GM11168 (cell line): ENCODE measurements at regions not wholly inside any gene's neighbourhood (a gene's known extent, or its start where the extent isn't known, plus 50 kb on each side); places are given as distances from the start of the nearest gene placed in this dataset.
"Not testable (repeated sequence)": the region's sequence is repeated elsewhere in the genome, so short reads cannot be mapped to it uniquely, and the experiment has no call there.

Experiments used
- in situ Hi-C: fragments of 300-500 bp; cut with MboI; formaldehyde crosslinking; loops from one replicate; pipeline ENCODE4 v1.12.0; 2022; ENCODE audit warnings: low sequenced_read_pairs; ENCODE audit not compliant: unreplicated experiment

DNA sequence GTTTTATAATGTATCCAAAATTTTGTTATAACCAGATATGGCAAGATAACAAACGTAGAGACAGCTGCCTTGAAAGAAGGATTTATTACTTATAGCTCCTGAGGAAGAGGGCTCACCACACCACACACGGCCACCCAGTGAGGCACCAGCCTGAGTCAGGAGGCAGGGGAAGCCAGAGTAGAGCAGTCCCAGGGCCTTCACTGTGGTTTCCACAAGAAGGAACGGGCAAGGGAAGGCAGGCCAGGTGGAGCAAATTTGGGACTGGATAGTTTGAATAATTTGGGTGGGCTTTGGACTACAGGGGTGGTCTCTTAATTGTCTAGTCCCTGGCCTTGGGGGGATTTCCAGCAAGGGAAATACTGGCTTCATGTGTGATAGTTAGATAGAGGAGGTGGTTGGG, 72.5 kb downstream of the RRAGC start:
- in situ Hi-C loops = no loop called here

DNA sequence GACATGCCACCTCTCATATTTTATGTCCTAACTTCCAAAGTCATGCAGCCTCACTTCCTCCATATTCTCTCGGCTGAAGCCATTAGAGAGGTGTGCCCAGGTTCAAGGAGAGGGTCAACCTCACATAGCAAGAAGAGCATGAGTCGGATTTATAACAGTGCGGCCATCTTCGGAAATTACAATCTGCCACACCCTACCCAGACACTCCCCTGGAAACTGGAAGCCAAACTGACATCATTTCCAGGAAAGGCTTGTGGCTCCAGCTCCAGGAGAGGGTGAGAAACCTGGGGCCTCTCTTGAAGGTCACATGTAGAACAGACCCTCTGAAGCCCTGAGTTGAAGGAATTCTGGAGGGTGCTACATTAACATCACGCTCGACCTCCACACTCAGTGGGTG, 73.5 kb downstream of the RRAGC start:
- in situ Hi-C loops = no loop called here

DNA sequence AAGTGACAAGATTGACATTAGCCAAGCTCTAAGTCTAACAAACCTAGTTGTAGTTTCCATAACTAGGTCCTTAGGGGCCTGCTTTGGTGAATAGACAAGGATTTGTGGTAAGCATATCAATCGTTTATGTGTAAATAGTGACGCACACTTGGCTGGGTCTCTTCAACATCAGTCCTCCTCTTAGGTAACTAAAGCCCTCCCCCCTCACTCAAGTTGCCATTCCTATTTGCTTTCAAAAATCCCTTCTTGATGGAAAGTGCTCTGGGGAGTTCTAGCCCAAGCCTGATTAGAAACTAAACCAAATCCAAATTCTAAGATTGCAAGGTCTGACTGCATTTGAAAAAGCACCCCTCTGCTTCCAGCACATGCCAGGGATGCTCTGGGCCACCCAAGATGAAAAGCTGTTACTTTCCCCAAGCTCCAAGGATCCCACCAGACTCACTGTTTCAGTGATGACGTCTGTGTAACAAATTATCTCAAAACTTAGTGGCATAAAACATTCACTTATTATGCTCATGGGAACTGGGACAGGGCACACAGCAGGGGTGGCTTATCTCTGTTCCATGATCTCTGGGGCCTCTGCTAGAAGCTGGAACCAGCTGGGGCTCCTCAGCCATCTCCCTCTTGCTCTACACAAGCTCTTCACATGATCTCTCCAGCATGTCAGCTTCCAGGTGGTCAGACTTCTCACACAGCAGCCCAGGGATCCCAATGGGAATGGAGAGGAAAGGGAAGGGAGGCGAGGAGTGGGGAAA, 74.1 kb downstream of the RRAGC start:
- in situ Hi-C loops = no loop called here

DNA sequence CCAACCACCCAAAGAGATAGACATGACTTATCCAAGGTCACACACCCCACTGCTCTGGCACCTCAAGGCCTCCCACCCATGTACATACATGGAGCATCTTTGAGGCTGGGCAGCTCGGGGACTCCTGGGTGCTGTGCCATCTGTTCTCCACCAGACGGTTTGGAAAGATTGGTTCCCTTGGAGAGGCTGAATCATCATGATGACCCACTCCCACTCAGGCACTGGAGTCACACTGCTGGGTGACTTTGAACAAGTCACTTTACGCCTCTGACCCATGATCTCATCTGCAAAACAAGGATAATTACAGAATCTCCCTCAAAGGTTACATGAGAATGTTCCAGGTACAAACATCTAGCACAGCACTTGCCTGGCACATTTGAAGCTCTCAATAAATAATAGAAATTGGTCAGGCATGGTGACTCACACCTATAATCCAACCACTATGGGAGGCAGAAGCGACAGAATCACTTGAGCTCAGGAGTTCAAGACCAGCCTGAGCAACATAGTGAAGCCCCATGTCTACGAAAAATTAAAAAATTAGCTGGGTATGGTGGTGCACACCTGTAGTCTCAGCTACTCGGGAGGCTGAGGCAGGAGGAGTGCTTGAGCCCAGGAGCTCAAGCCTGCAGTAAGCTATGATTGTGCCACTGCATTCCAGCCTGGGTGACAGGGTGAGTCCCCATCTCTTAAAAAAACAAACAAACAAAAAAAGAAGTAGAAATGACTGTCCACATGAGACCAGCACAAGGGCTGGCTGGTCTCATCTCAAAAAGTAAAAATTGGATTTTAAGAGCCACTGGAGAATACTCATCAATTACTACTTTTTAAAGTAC, 74.9 kb downstream of the RRAGC start:
- in situ Hi-C loops = no loop called here

DNA sequence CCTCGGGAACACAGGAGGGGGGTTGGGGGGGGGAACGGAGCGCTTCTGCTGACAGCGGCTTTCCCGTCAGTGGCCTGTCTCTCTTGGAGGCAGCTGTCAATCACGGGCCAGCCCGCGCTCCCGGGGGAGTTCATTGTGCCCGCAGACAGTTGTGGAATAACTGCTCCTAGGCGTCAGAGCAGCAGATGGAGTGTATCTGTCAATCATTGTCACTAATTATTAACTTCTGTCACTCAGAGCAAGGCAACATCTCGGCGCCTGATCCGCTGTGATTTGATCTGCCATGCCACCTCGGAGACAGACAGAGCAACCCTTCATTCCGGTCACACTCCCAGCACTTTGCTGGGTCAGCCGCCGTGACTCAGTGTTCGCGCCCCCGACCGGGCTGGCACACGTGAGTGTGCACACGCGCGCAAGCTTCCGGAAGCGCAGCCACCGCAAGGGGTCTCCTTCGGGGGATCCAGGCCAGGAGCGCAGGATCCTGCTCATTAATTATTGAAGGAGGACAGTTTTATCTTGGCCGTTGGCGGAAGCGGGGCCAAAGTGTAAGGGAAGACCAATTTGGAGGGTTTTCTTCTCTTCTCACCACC, 75.8 kb downstream of the RRAGC start:
- in situ Hi-C loops = no loop called here

DNA sequence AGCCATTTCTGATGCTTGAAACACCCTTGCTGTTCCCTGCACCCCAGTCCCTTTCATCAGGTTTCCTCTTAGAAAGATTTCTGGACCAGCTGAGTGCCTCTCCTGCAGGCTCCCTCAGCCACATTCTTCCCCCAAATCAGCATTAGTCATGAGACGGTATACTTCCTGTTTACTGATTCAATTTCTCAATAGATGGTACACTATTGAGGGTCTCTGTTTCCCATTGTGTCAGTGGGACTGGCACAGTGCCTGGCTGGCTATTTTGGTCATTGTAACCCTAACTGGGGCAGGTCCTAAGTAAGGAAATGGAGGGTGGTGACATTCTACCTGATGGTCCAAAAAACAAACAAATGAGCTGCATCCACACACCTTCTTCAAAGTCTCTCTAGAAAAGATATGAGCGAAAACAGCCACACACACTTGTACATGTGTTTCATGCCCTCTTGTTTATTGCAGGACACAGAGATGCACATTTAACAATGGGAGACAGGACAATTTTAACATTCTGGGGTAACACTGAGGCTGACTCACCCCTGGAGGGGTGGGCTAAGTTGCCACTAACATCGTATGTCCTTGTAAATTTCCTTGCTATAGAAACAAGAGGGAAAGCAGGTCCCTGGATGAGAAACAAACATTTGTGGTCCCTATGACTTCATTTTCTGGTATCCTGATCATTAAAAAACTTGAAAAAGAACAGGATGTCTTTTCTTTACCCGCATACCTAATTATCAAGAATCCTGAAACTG, 77.5 kb downstream of the RRAGC start:
- in situ Hi-C loops = no loop called here

DNA sequence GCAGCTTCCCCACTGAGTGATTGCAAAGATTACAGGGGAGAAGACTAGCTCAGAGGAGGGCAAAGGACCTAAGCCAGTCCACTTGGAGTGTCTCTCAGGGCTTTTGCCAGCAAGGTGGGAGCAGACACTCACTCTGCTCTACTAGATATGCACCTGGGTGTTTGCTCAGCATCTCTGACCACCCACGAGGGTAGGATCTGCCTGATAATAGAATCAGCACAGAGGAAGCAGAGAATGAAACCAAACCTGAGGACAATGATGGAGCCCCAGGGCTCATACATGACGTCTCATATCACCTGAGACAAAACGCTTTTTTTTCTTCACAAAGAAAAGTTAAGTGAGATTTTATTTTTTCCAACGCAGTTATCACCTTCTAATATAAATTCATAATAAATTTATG, 79.4 kb downstream of the RRAGC start:
- in situ Hi-C loops = no loop called here

DNA sequence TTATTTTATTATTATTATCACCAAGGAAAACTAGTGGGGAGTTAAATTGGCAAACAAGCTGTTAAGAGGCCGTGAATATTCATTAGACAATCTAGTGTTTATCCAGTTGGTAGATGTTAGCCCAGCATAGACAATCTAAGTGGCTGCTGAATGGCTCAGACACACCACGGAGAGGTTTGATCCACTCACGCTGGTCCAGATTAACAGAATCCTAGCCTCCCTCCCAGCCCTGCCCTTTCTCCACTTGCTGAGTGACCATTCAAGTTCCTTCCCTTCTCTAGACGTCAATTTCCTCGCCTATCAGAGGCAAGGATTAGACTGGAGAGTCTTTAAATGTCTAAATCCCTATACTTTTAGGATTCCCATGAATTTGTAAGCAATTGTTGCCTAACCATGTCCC, 80.1 kb downstream of the RRAGC start:
- in situ Hi-C loops = no loop called here

DNA sequence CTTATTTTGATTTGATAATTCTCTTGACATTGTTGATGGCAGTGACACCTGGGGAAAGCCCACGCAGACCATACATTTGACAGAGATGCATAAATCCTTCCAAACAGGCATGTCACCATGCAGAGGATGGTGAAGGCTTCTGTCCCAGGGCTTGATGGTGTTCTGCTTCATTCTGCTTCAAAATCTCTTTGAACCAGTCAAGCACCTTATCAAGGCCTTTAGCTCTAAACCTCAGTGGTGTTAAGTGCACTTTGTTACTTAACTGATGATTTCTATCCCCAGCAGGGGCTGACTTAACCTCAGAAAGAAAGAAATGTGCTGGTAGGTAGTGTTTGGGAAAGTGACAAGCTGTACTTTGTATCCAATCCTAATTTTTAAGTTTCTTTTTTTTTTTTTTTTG, 81.1 kb downstream of the RRAGC start:
- in situ Hi-C loops = no loop called here

DNA sequence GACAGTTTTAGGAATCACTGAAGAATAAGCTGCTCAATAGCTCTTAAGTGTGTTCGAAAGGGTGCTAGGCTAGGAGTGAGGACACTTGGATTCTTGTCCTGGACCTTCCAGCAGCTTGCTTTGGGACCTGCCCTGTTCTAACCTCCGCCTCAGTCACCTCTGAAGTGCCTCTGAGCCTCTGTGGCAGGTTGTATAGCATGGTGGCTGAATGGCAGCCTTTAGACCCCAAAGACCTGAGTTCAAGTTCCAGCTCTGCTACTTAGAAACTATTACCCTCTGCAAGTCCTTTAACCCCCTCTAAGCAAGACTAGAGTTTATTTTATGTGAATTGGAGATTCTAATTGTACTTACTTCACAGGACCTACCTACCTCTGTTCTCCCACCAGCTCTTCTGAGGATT, 81.5 kb downstream of the RRAGC start:
- in situ Hi-C loops = no loop called here

DNA sequence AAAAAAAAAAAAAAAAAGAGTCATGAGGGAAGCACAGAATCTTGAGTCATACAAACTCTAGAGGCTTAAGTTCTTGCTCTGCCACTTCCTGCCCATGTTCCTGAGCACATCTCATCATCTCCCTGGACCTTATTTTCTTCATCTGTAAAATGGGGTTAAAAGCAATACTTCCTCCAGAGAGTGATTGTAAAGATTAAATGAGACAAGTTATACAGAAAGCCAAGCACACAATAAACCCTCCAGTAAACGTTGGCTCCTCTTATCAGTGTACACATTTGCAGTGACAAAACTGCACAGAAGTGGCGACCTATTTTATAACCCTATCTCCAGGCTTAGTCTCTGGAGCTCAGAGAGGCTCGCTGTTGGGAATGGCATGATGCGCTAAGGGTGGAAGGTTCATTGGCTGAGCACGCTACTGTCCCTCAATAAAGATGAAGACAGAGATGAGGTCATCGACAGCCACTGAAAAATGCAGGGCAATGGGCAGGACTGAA, 82.1 kb downstream of the RRAGC start:
- in situ Hi-C loops = no loop called here

DNA sequence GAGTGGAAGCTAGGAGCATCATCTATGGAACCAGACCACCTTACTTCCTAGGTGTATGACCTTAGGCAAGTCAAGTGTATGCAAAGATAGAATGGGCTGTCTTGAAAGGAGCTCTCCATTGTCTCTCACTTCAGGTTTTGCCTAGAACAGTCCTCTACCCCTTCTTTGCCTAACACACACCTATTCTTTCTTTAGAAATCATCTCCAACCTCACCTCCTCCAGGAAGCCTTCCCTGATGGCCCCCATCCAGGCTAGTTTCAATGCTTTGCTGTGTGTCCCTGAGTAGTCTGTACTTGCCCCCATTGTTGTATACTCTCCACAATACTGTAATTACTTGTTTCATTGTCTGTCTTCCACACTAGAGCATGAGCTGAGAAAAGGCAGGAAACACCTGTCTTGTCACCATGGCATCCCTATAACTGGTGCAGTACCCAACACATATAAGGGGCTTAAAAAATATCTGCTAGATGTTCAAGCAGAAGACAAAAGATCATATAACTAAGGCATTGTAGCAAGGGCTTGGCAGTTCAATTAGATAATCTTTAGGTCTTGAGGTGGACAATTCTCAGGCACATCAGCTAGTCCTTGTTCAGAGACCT, 83.0 kb downstream of the RRAGC start:
- in situ Hi-C loops = no loop called here

DNA sequence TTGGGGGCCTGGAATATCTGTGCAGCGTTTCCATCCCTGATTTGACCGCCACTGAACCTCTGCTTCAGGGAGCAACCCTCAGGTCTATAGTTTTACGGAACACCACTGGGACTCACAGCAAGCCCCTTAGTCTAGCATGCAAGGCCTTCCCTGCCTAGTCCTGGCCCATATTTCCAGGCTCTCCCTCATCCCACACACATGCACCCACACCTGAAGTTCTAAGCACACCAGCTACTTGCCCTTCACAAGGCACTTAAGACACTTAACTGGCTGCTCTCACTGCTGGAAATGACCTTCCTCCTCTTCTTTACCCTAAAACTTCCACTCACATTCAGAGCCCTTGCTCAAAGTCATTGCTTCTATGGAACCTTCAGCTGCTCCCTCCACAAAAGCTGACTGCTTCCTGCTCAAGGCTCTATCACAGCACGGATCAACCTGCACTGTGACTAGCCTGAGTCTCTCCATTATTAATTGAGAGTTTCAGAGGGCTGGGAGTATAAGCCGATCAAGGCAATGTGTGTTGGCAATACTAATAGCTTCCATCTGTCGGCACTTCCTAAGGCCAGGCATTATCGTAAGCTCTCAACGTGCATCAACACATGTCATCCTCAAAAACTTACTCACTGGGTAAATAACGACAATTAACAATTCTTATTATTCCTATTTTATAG, 84.3 kb downstream of the RRAGC start:
- in situ Hi-C loops = no loop called here

DNA sequence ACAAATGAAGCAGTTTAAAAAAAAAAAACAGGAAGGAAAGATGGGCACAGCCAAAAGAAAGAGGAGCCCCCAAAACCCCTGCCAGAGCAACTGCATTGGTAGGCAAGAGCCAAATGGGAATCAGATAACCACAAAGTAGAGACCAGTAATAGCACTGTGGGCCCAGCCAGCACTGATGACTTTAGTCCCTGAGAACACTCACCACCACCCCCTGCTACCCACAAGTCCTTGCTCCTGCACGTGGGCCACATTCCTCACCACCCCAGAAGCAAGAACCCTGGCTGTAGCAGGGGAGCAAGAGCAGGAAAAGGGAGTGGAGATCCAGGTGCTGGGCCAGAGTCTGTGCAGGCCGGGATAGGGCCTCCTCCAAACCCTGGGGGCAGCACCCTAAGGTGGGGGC, 86.1 kb downstream of the RRAGC start:
- in situ Hi-C loops = no loop called here

DNA sequence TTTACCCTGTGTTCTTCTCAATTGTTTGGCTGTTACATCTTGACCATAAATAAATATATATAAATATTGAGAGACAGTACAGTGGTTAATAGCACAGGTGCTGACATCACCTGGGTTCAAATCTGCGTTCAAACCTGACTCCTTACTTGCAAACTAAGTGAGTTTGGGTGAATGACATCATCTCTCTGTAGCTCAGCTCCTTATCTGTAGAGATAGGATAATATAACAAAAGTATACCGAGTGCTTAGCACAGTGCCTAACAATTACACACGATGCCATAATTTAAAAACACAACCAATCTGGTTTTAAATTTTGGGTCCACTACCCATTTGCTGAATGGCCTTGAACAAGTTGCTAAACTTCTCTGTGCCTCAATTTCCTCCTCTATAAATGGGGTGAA, 86.6 kb downstream of the RRAGC start:
- in situ Hi-C loops = no loop called here

DNA sequence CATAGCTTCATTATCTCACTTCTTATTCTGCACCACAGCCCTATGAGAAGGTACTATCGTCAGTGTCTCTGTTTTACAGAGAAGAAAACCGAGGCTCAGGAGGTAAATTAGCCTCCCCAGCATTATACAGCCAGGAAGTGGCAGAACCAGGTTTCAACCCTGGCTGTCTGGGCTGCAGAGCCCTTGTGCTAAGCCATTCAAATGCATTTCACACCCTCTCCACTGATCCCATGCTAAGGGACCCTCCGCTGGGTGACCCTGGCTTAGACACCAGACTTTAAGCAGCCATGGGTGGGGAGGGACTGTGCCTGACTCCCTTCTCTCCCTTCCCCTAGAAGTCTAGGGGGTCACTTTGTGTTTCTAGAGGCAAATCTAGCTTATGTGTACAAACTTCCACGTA, 87.5 kb downstream of the RRAGC start:
- in situ Hi-C loops = no loop called here

DNA sequence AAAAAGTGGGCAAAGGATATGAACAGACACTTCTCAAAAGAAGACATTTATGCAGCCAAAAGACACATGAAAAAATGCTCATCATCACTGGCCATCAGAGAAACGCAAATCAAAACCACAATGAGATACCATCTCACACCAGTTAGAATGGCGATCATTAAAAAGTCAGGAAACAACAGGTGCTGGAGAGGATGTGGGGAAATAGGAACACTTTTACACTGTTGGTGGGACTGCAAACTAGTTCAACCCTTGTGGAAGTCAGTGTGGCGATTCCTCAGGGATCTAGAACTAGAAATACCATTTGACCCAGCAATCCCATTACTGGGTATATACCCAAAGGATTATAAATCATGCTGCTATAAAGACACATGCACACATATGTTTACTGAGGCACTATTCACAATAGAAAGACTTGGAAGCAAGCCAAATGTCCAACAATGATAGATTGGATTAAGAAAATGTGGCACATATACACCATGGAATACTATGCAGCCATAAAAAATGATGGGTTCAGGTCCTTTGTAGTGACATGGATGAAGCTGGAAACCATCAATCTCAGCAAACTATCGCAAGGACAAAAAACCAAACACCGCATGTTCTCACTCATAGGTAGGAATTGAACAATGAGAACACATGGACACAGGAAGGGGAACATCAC, 88.9 kb downstream of the RRAGC start:
- in situ Hi-C loops = not testable (repeated sequence)

DNA sequence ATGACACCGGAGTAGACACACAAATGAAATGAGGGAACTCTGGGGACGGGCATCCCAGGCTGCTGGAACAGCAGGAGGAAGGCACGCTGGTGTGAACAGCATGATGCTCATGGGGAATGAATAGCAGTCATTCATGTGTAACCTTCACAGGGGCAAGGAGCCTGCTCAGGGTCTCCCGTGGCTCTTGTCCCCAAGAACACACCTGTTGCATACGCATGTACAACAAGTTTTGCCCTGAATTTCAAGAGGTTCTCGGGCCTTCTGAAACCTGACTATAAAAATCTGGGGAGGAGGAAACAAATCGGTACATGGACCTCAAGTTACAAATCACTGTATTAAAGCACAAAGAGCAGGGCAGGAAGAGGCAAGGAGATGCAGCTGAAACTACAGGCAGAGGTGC, 93.4 kb downstream of the RRAGC start:
- in situ Hi-C loops = no loop called here

DNA sequence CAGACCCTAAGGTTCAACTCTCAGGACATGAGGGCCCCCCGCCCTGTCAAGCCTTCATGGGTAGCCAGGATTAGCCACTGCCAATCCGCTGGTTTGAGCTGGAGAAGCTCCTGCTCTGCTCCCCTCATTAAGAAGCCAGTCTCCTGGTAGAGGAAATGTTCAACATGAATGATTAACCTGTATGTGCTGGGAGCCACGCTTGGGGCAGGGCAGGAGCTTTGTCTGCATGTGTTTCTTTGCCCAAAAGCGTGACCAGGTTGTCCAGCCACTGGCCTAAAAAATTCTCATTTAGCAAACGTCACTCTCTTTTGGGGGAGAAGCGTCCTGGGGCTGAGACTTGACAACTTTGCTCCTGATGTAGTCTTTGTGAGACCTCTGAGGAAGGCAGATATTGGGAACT, 96.5 kb downstream of the RRAGC start:
- in situ Hi-C loops = no loop called here
